GM12878 (cell line): ENCODE measurements at regions not wholly inside any gene's neighbourhood (a gene's known extent, or its start where the extent isn't known, plus 50 kb on each side); places are given as distances from the start of the nearest gene placed in this dataset.

Experiments
- CBFB ChIP-seq: IDR thresholded peaks from 2 replicates; pipeline ENCODE4 v1.6.1; 2016; ENCODE audit warnings: antibody characterized with exemption, low read depth
- CEBPZ ChIP-seq: fragments of 150-350 bp; IDR thresholded peaks from 2 replicates; pipeline ENCODE4 v1.6.1; 2016; ENCODE audit warnings: low read depth, low read length
- EED ChIP-seq: sonication (generic); IDR thresholded peaks from 2 replicates; pipeline ENCODE4 v1.6.1; 2016; ENCODE audit warnings: antibody characterized with exemption, low read depth
- EGR1 ChIP-seq, 2 experiments: IDR thresholded peaks; 1 replicate in 1 of 2; 2 replicates in 1 of 2; pipeline ENCODE4 v1.6.1; 2011 to 2012; ENCODE audit warnings: low read depth in 2 of 2, low read length in 2 of 2, borderline replicate concordance in 1 of 2, mild to moderate bottlenecking in 1 of 2, moderate library complexity in 1 of 2
- JUNB ChIP-seq: IDR thresholded peaks from 2 replicates; pipeline ENCODE4 v1.6.1; 2016; ENCODE audit warnings: antibody characterized with exemption, mild to moderate bottlenecking
- MTA2 ChIP-seq: fragments of 450-650 bp; IDR thresholded peaks from 2 replicates; pipeline ENCODE4 v1.6.1; 2016; ENCODE audit warnings: low read depth, mild to moderate bottlenecking, moderate library complexity
- NKRF ChIP-seq: fragments of 450-650 bp; conservative IDR thresholded peaks from 2 replicates; pipeline ENCODE4 v1.6.1; 2017; ENCODE audit warnings: mild to moderate bottlenecking, moderate library complexity
- NR2F1 ChIP-seq: fragments of 450-650 bp; conservative IDR thresholded peaks from 2 replicates; pipeline ENCODE4 v1.6.1; 2017; ENCODE audit warnings: mild to moderate bottlenecking
- RBBP5 ChIP-seq: fragments of 200-600 bp; sonication (generic); conservative IDR thresholded peaks from 2 replicates; pipeline ENCODE4 v1.6.1; 2016
- RCOR1 ChIP-seq: conservative IDR thresholded peaks from 2 replicates; pipeline ENCODE4 v1.6.1; 2012; ENCODE audit warnings: low read depth, low read length, improper control_type of control experiment
- RELA ChIP-seq: fragments of 450-650 bp; IDR thresholded peaks from 2 replicates; pipeline ENCODE4 v1.8.0; 2014; ENCODE audit warnings: borderline replicate concordance; ENCODE audit not compliant: partially characterized antibody
- RELB ChIP-seq: fragments of 450-650 bp; IDR thresholded peaks from 2 replicates; pipeline ENCODE4 v1.6.1; 2017; ENCODE audit warnings: low read depth, mild to moderate bottlenecking, moderate library complexity
- SMC3 ChIP-seq: IDR thresholded peaks from 2 replicates; pipeline ENCODE4 v1.6.1; 2011; ENCODE audit warnings: low read length, improper control_type of control experiment, borderline replicate concordance
- SREBF2 ChIP-seq: IDR thresholded peaks from 2 replicates; pipeline ENCODE4 v1.6.1; 2012; ENCODE audit warnings: mild to moderate bottlenecking, low read length
- STAT3 ChIP-seq: IDR thresholded peaks from 2 replicates; pipeline ENCODE4 v1.6.1; 2011; ENCODE audit warnings: low read depth, low read length, improper control_type of control experiment
- ZNF207 ChIP-seq: fragments of 450-650 bp; IDR thresholded peaks from 2 replicates; pipeline ENCODE4 v1.6.1; 2014; ENCODE audit warnings: antibody characterized with exemption, mild to moderate bottlenecking, borderline replicate concordance
- ZNF384 ChIP-seq: IDR thresholded peaks from 2 replicates; pipeline ENCODE4 v1.6.1; 2012; ENCODE audit warnings: low read depth, mild to moderate bottlenecking, low read length, improper control_type of control experiment, borderline replicate concordance
- ZZZ3 ChIP-seq: IDR thresholded peaks from 2 replicates; pipeline ENCODE4 v1.6.1; 2011; ENCODE audit warnings: low read depth; ENCODE audit not compliant: control insufficient read depth, insufficient read length
- TF ChIP-seq, protein P1 (sequence below): fragments of 450-650 bp; IDR thresholded peaks from 2 replicates; pipeline ENCODE4 v1.6.1; 2017; ENCODE audit warnings: mild to moderate bottlenecking, low read depth, inconsistent platforms; ENCODE audit not compliant: poor library complexity, severe bottlenecking

GRCh38 chr4:128454281-128454871 lies 166.8 kb upstream of the PGRMC2 start (continued):
- TF ChIP-seq, protein P1, sequence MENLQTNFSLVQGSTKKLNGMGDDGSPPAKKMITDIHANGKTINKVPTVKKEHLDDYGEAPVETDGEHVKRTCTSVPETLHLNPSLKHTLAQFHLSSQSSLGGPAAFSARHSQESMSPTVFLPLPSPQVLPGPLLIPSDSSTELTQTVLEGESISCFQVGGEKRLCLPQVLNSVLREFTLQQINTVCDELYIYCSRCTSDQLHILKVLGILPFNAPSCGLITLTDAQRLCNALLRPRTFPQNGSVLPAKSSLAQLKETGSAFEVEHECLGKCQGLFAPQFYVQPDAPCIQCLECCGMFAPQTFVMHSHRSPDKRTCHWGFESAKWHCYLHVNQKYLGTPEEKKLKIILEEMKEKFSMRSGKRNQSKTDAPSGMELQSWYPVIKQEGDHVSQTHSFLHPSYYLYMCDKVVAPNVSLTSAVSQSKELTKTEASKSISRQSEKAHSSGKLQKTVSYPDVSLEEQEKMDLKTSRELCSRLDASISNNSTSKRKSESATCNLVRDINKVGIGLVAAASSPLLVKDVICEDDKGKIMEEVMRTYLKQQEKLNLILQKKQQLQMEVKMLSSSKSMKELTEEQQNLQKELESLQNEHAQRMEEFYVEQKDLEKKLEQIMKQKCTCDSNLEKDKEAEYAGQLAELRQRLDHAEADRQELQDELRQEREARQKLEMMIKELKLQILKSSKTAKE = peak; percentile 33
- TF ChIP-seq RCOR1 = peak; percentile 83; the same call in 1 of the 2 replicates
- peak; percentile 70 for TF ChIP-seq NR2F1
- peak; percentile 81 for TF ChIP-seq SMC3
- no peak for TF ChIP-seq CEBPZ
- TF ChIP-seq ZZZ3 = no peak
- TF ChIP-seq EGR1 (IDR thresholded peaks at IDR 0.05; ENCODE audit: borderline replicate concordance in 1 of 2, low read depth in 2 of 2, low read length in 2 of 2) = peak in 1 of 2 experiments; percentile 26; a peak in 1 of 3 replicates
- TF ChIP-seq SREBF2 = no peak
- TF ChIP-seq RBBP5 = no peak
- no peak for TF ChIP-seq RELA
- TF ChIP-seq RELB = peak; percentile 40; the same call in 1 of the 2 replicates
- TF ChIP-seq ZNF384 = no peak
- no peak for TF ChIP-seq NKRF
- TF ChIP-seq ZNF207 = peak; percentile 28; the same call in 1 of the 2 replicates
- no peak for TF ChIP-seq STAT3
- TF ChIP-seq CBFB = peak; percentile 73
- TF ChIP-seq JUNB = peak; percentile 30; the same call in 1 of the 2 replicates
- peak; percentile 75 for TF ChIP-seq EED
- peak; percentile 25; the same call in 1 of the 2 replicates for TF ChIP-seq MTA2
